Fibroblast of lung (primary cell): ENCODE measurements at regions not wholly inside any gene's neighbourhood (a gene's known extent, or its start where the extent isn't known, plus 50 kb on each side); places are given as distances from the start of the nearest gene placed in this dataset.
"Not testable (repeated sequence)": the region's sequence is repeated elsewhere in the genome, so short reads cannot be mapped to it uniquely, and the experiment has no call there.

Experiments
- CTCF ChIP-seq, 2 donors: IDR thresholded peaks in 1 of 2; conservative IDR thresholded peaks in 1 of 2; 1 replicate in 1 of 2; 2 replicates in 1 of 2; pipeline ENCODE4 v1.5.1; 2011 to 2012; ENCODE audit warnings: low read length in 2 of 2, control low read depth in 1 of 2, inconsistent platforms in 1 of 2, low read depth in 1 of 2, mild to moderate bottlenecking in 1 of 2
- EZH2 ChIP-seq: IDR thresholded peaks from 2 replicates; pipeline ENCODE4 v1.5.1; 2012; ENCODE audit warnings: low read length, control low read depth, mild to moderate bottlenecking; ENCODE audit errors: missing control alignments

- TF ChIP-seq CTCF (conservative IDR thresholded peaks at IDR 0.05 in 1 of 2, IDR thresholded peaks at IDR 0.05 in 1 of 2; ENCODE audit: low read depth in 1 of 2, low read length in 2 of 2); EZH2: not testable (repeated sequence)
These were observed 49.6 kb upstream of the ZNF469 start for GRCh38 chr16:88332921-88333825.
